ENCODE measurements at regions not wholly inside any gene's neighbourhood (a gene's known extent, or its start where the extent isn't known, plus 50 kb on each side); places are given as distances from the start of the nearest gene placed in this dataset.

GRCh38 chr13:38024431-38024830 is 154.9 kb upstream of the TRPC4 start:
- Mint-ChIP-seq H3K9me3 (peaks cover 0 to 43% (median 18%) of the 10 kb centered on the region in 11 donors), H3K27me3 (no peaks in the 10 kb centered on the region), H3K4me3 (no peak overlapping the region), H3K27ac (no peak overlapping the region), H3K4me1 (no peaks in the 10 kb centered on the region), H3K36me3 (no peaks in the 10 kb centered on the region)
- peaks cover 0 to 6% (median 0%) of the 10 kb centered on the region in 3 experiments for H3K9me3 ChIP-seq (ENCODE audit: control insufficient read depth in 2 of 3, low read length in 3 of 3)
- no peaks in the 10 kb centered on the region for H3K27me3 ChIP-seq (ENCODE audit: control insufficient read depth in 2 of 2, insufficient read depth in 2 of 2, low read length in 2 of 2)
- DNase-seq (no peak), ATAC-seq (no peak)
- H3K4me1 ChIP-seq (ENCODE audit: control insufficient read depth in 2 of 2, insufficient read depth in 2 of 2, low read length in 2 of 2): no peaks in the 10 kb centered on the region
- intact Hi-C loops (cut with micrococcal nuclease): no loop called here
- no peaks in the 10 kb centered on the region for H3K36me3 ChIP-seq (ENCODE audit: control insufficient read depth in 2 of 3, insufficient read depth in 3 of 3, low read length in 3 of 3)
- ChIA-PET POLR2A (no interaction called here), CTCF (no interaction called here)
- no peak overlapping the region for H3K4me3 ChIP-seq (ENCODE audit: low read length)
- no peak overlapping the region for H3K27ac ChIP-seq (ENCODE audit: low read depth, low read length)

- H3K9me3 Mint-ChIP-seq: peaks cover 4 to 60% (median 19%) of the 10 kb centered on the region in 11 donors
- ChIA-PET POLR2A (no interaction called here), CTCF (no interaction called here)
- no peak overlapping the region for H3K4me3 ChIP-seq (ENCODE audit: low read length)
- H3K27me3 Mint-ChIP-seq: no peaks in the 10 kb centered on the region
- no peak for DNase-seq
- no peaks in the 10 kb centered on the region for H3K27me3 ChIP-seq (ENCODE audit: control insufficient read depth in 2 of 2, insufficient read depth in 2 of 2, low read length in 2 of 2)
- peaks cover 0 to 6% (median 0%) of the 10 kb centered on the region in 3 experiments for H3K9me3 ChIP-seq (ENCODE audit: control insufficient read depth in 2 of 3, low read length in 3 of 3)
- intact Hi-C loops (cut with micrococcal nuclease): no loop called here
- no peaks in the 10 kb centered on the region for H3K4me1 Mint-ChIP-seq
- H3K4me3 Mint-ChIP-seq: no peak overlapping the region
- H3K27ac Mint-ChIP-seq: no peak overlapping the region
- no peaks in the 10 kb centered on the region for H3K36me3 ChIP-seq (ENCODE audit: control insufficient read depth in 2 of 3, insufficient read depth in 3 of 3, low read length in 3 of 3)
- no peak overlapping the region for H3K27ac ChIP-seq (ENCODE audit: low read depth, low read length)
- H3K4me1 ChIP-seq (ENCODE audit: control insufficient read depth in 2 of 2, insufficient read depth in 2 of 2, low read length in 2 of 2): no peaks in the 10 kb centered on the region
- no peak for ATAC-seq
- no peaks in the 10 kb centered on the region for H3K36me3 Mint-ChIP-seq
These were observed 147.7 kb upstream of the TRPC4 start for GRCh38 chr13:38017320-38017719.

- H3K9me3 Mint-ChIP-seq: peaks cover 0 to 30% (median 7%) of the 10 kb centered on the region in 11 donors
- H3K4me1 Mint-ChIP-seq: no peaks in the 10 kb centered on the region
These were observed 144.1 kb upstream of the TRPC4 start for GRCh38 chr13:38013676-38014075.

GRCh38 chr13:38012096-38012495 is 142.5 kb upstream of the TRPC4 start:
- Histone ChIP-seq H3K27me3 (ENCODE audit: control insufficient read depth in 2 of 2, insufficient read depth in 2 of 2, low read length in 2 of 2) (no peaks in the 10 kb centered on the region), H3K4me3 (ENCODE audit: low read length) (no peak overlapping the region), H3K9me3 (ENCODE audit: control insufficient read depth in 2 of 3, low read length in 3 of 3) (no peaks in the 10 kb centered on the region), H3K27ac (ENCODE audit: low read depth, low read length) (no peak overlapping the region), H3K36me3 (ENCODE audit: control insufficient read depth in 2 of 3, insufficient read depth in 3 of 3, low read length in 3 of 3) (no peaks in the 10 kb centered on the region), H3K4me1 (ENCODE audit: control insufficient read depth in 2 of 2, insufficient read depth in 2 of 2, low read length in 2 of 2) (no peaks in the 10 kb centered on the region)
- POLR2A ChIA-PET: no interaction called here
- no peak overlapping the region for H3K4me3 Mint-ChIP-seq
- H3K27ac Mint-ChIP-seq: no peak overlapping the region
- DNase-seq: no peak
- no peaks in the 10 kb centered on the region for H3K4me1 Mint-ChIP-seq
- H3K27me3 Mint-ChIP-seq: no peaks in the 10 kb centered on the region
- CTCF ChIA-PET: no interaction called here
- H3K36me3 Mint-ChIP-seq: no peaks in the 10 kb centered on the region
- intact Hi-C loops (cut with micrococcal nuclease): no loop called here
- no peak for ATAC-seq
- peaks cover 0 to 16% (median 1%) of the 10 kb centered on the region in 11 donors for H3K9me3 Mint-ChIP-seq

More at GRCh38 chr13:38013676-38014075, 144.1 kb upstream of the TRPC4 start:
- ChIA-PET CTCF (no interaction called here), POLR2A (no interaction called here)
- Mint-ChIP-seq H3K27me3 (no peaks in the 10 kb centered on the region), H3K36me3 (no peaks in the 10 kb centered on the region), H3K4me3 (no peak overlapping the region), H3K27ac (no peak overlapping the region)
- DNase-seq (no peak), ATAC-seq (no peak)
- intact Hi-C loops (cut with micrococcal nuclease): no loop called here
- H3K4me1 ChIP-seq (ENCODE audit: control insufficient read depth in 2 of 2, insufficient read depth in 2 of 2, low read length in 2 of 2): no peaks in the 10 kb centered on the region
- no peak overlapping the region for H3K4me3 ChIP-seq (ENCODE audit: low read length)
- no peaks in the 10 kb centered on the region for H3K36me3 ChIP-seq (ENCODE audit: control insufficient read depth in 2 of 3, insufficient read depth in 3 of 3, low read length in 3 of 3)
- H3K9me3 ChIP-seq (ENCODE audit: control insufficient read depth in 2 of 3, low read length in 3 of 3): no peaks in the 10 kb centered on the region
- no peaks in the 10 kb centered on the region for H3K27me3 ChIP-seq (ENCODE audit: control insufficient read depth in 2 of 2, insufficient read depth in 2 of 2, low read length in 2 of 2)
- H3K27ac ChIP-seq (ENCODE audit: low read depth, low read length): no peak overlapping the region

- ATAC-seq: no peak
- H3K4me3 ChIP-seq (ENCODE audit: low read length): no peak overlapping the region
- no peaks in the 10 kb centered on the region for H3K9me3 ChIP-seq (ENCODE audit: control insufficient read depth in 2 of 3, low read length in 3 of 3)
- H3K4me1 Mint-ChIP-seq: no peaks in the 10 kb centered on the region
- POLR2A ChIA-PET: no interaction called here
- peaks cover 0 to 3% (median under 1%) of the 10 kb centered on the region in 11 donors for H3K9me3 Mint-ChIP-seq
- no peaks in the 10 kb centered on the region for H3K27me3 ChIP-seq (ENCODE audit: control insufficient read depth in 2 of 2, insufficient read depth in 2 of 2, low read length in 2 of 2)
- no peaks in the 10 kb centered on the region for H3K36me3 Mint-ChIP-seq
- H3K27ac ChIP-seq (ENCODE audit: low read depth, low read length): no peak overlapping the region
- intact Hi-C loops (cut with micrococcal nuclease): no loop called here
- H3K4me3 Mint-ChIP-seq: no peak overlapping the region
- no peak overlapping the region for H3K27ac Mint-ChIP-seq
- CTCF ChIA-PET: no interaction called here
- no peaks in the 10 kb centered on the region for H3K27me3 Mint-ChIP-seq
- no peaks in the 10 kb centered on the region for H3K36me3 ChIP-seq (ENCODE audit: control insufficient read depth in 2 of 3, insufficient read depth in 3 of 3, low read length in 3 of 3)
- no peaks in the 10 kb centered on the region for H3K4me1 ChIP-seq (ENCODE audit: control insufficient read depth in 2 of 2, insufficient read depth in 2 of 2, low read length in 2 of 2)
- no peak for DNase-seq
These were observed 139.1 kb upstream of the TRPC4 start for GRCh38 chr13:38008636-38009035.

- H3K27me3 Mint-ChIP-seq: no peaks in the 10 kb centered on the region
- H3K9me3 Mint-ChIP-seq: peaks cover 0 to 3% (median 0%) of the 10 kb centered on the region in 11 donors
- H3K4me3 Mint-ChIP-seq: no peak overlapping the region
- POLR2A ChIA-PET: no interaction called here
- Histone ChIP-seq H3K27me3 (ENCODE audit: control insufficient read depth in 2 of 2, insufficient read depth in 2 of 2, low read length in 2 of 2) (no peaks in the 10 kb centered on the region), H3K36me3 (ENCODE audit: control insufficient read depth in 2 of 3, insufficient read depth in 3 of 3, low read length in 3 of 3) (no peaks in the 10 kb centered on the region), H3K9me3 (ENCODE audit: control insufficient read depth in 2 of 3, low read length in 3 of 3) (no peaks in the 10 kb centered on the region), H3K4me3 (ENCODE audit: low read length) (no peak overlapping the region), H3K4me1 (ENCODE audit: control insufficient read depth in 2 of 2, insufficient read depth in 2 of 2, low read length in 2 of 2) (no peaks in the 10 kb centered on the region), H3K27ac (ENCODE audit: low read depth, low read length) (no peak overlapping the region)
- H3K27ac Mint-ChIP-seq: no peak overlapping the region
- no peaks in the 10 kb centered on the region for H3K4me1 Mint-ChIP-seq
- CTCF ChIA-PET: no interaction called here
- ATAC-seq (no peak), DNase-seq (no peak)
- H3K36me3 Mint-ChIP-seq: no peaks in the 10 kb centered on the region
- intact Hi-C loops (cut with micrococcal nuclease): no loop called here
These were observed 133.0 kb upstream of the TRPC4 start for GRCh38 chr13:38002606-38003005.

GRCh38 chr13:37997641-37998040 is 128.1 kb upstream of the TRPC4 start:
- no peak overlapping the region for H3K27ac ChIP-seq (ENCODE audit: low read depth, low read length)
- CTCF ChIA-PET: no interaction called here
- Mint-ChIP-seq H3K27me3 (no peaks in the 10 kb centered on the region), H3K9me3 (peaks cover 0 to 4% (median 0%) of the 10 kb centered on the region in 11 donors), H3K4me1 (no peaks in the 10 kb centered on the region), H3K4me3 (no peak overlapping the region), H3K36me3 (no peaks in the 10 kb centered on the region), H3K27ac (no peak overlapping the region)
- H3K4me1 ChIP-seq (ENCODE audit: control insufficient read depth in 2 of 2, insufficient read depth in 2 of 2, low read length in 2 of 2): no peaks in the 10 kb centered on the region
- POLR2A ChIA-PET: no interaction called here
- DNase-seq (no peak), ATAC-seq (no peak)
- no peaks in the 10 kb centered on the region for H3K36me3 ChIP-seq (ENCODE audit: control insufficient read depth in 2 of 3, insufficient read depth in 3 of 3, low read length in 3 of 3)
- intact Hi-C loops (cut with micrococcal nuclease): no loop called here
- H3K4me3 ChIP-seq (ENCODE audit: low read length): no peak overlapping the region
- H3K27me3 ChIP-seq (ENCODE audit: control insufficient read depth in 2 of 2, insufficient read depth in 2 of 2, low read length in 2 of 2): no peaks in the 10 kb centered on the region
- no peaks in the 10 kb centered on the region for H3K9me3 ChIP-seq (ENCODE audit: control insufficient read depth in 2 of 3, low read length in 3 of 3)

All from naive thymus-derived CD4-positive, alpha-beta T cell (primary cell).